ENCODE measurements at regions not wholly inside any gene's neighbourhood (a gene's known extent, or its start where the extent isn't known, plus 50 kb on each side); places are given as distances from the start of the nearest gene placed in this dataset.

GRCh38 chr4:135065366-135065765 is 863.8 kb upstream of the PABPC4L start:
- TF ChIP-seq POLR2A (IDR thresholded peaks at IDR 0.05) (no peak), CTCF (IDR thresholded peaks at IDR 0.05) (no peak)

Measured in thyroid gland (tissue), 4 donors.